Tibial nerve (tissue), 4 donors: ENCODE measurements at regions not wholly inside any gene's neighbourhood (a gene's known extent, or its start where the extent isn't known, plus 50 kb on each side); places are given as distances from the start of the nearest gene placed in this dataset.

ENCODE experiments used
- DNase-seq, 2 donors: peaks; one replicate each; pipeline ENCODE4 v3.0.0-alpha.2; 2019; ENCODE audit warnings: low spot score in 2 of 2
- H3K27ac ChIP-seq, 4 donors: fragments of 200-600 bp; sonication (generic) in 3 of 4; one replicate each; pipeline ENCODE4 v1.5.1; 2017 to 2019; ENCODE audit warnings: mild to moderate bottlenecking in 1 of 4
- H3K27me3 ChIP-seq, 2 donors: fragments of 200-600 bp; sonication (generic) in 1 of 2; one replicate each; pipeline versions ENCODE4 v1.5.1 to v1.6.0; 2017 to 2019
- H3K36me3 ChIP-seq, 3 donors: fragments of 200-600 bp; sonication (generic); one replicate each; pipeline ENCODE4 v1.5.1; 2018 to 2019
- H3K4me1 ChIP-seq, 4 donors: fragments of 200-600 bp; sonication (generic) in 3 of 4; one replicate each; pipeline ENCODE4 v1.5.1; 2017 to 2019
- H3K4me3 ChIP-seq, 4 donors: fragments of 200-600 bp; sonication (generic) in 3 of 4; one replicate each; pipeline ENCODE4 v1.5.1; 2017 to 2019; ENCODE audit warnings: mild to moderate bottlenecking in 1 of 4, moderate library complexity in 1 of 4
- H3K9me3 ChIP-seq, 4 donors: fragments of 200-600 bp; sonication (generic) in 3 of 4; one replicate each; pipeline ENCODE4 v1.5.1; 2017 to 2019
- EP300 ChIP-seq, 2 donors: sonication (generic); formaldehyde crosslinking; IDR thresholded peaks; one replicate each; pipeline ENCODE4 v1.6.1; 2017; ENCODE audit warnings: antibody characterized with exemption in 2 of 2, mild to moderate bottlenecking in 1 of 2
- POLR2A ChIP-seq, 2 donors: fragments of 450-650 bp; IDR thresholded peaks; one replicate each; pipeline ENCODE4 v1.6.1; 2017; ENCODE audit warnings: antibody characterized with exemption in 2 of 2, mild to moderate bottlenecking in 2 of 2, moderate library complexity in 2 of 2
- WGBS, 2 donors: methylation state at CpG; one replicate each; pipeline ENCODE4 v1.1.5; 2018; 5-methylcytosine and 5-hydroxymethylcytosine counted together
- TF ChIP-seq, protein P1 (sequence below), 5 experiments: fragments of 200-600 bp in 3 of 5; fragments of 450-650 bp in 2 of 5; sonication (generic) in 3 of 5; IDR thresholded peaks; one replicate each; pipeline ENCODE4 v1.5.1; 2016 to 2019; ENCODE audit warnings: antibody characterized with exemption in 5 of 5, mild to moderate bottlenecking in 3 of 5, moderate library complexity in 2 of 5

DNA sequence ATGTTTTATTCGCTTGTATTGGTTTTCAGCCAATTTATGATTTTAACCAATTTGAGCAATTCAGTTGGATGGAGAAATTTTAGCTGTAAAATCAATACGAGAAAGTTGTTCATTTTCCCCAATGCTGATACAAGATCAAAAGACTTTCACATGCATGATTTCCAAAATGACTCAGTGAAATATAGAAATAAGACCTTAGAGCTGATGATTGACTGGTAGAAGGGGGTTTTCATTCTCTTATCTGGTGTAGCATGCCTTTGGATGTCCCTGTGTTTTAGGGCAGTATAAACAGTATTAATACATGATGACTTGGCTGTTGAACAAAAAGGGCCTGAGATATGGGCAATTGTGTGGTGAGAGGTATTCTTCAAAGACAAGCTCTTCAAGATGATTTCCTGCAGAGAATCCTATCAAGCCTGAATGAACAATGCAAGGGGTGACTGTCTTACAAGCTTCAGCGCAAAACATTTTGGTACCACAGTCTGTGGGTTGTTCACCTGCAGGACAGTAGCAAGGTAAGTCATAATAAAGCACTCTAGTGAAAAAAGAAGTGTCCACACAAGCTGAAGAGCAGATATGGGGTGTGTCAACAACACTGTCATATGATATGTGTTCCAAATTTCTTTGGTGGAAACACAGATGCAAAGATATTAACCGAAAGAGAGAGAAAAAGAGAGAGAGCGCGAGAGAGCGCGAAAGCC is 156.2 kb downstream of the TNFSF18 start:
- Histone ChIP-seq H3K4me3 (no peak overlapping the region), H3K4me1 (peaks cover 0 to 18% (median 4%) of the 10 kb centered on the region in 4 donors), H3K27me3 (no peaks in the 10 kb centered on the region), H3K36me3 (no peaks in the 10 kb centered on the region), H3K9me3 (no peaks in the 10 kb centered on the region), H3K27ac (peak overlapping the region in 2 of 4 donors; percentile 8 to 29)
- TF ChIP-seq POLR2A (IDR thresholded peaks at IDR 0.05), result no peak
- TF ChIP-seq EP300 (IDR thresholded peaks at IDR 0.05), result no peak
- TF ChIP-seq, protein P1, sequence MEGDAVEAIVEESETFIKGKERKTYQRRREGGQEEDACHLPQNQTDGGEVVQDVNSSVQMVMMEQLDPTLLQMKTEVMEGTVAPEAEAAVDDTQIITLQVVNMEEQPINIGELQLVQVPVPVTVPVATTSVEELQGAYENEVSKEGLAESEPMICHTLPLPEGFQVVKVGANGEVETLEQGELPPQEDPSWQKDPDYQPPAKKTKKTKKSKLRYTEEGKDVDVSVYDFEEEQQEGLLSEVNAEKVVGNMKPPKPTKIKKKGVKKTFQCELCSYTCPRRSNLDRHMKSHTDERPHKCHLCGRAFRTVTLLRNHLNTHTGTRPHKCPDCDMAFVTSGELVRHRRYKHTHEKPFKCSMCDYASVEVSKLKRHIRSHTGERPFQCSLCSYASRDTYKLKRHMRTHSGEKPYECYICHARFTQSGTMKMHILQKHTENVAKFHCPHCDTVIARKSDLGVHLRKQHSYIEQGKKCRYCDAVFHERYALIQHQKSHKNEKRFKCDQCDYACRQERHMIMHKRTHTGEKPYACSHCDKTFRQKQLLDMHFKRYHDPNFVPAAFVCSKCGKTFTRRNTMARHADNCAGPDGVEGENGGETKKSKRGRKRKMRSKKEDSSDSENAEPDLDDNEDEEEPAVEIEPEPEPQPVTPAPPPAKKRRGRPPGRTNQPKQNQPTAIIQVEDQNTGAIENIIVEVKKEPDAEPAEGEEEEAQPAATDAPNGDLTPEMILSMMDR (IDR thresholded peaks at IDR 0.05), result no peak
- WGBS, 2 donors, result 66 to 78% methylated on average over 8 of the region's 8 CpGs
- no peak for DNase-seq

DNA sequence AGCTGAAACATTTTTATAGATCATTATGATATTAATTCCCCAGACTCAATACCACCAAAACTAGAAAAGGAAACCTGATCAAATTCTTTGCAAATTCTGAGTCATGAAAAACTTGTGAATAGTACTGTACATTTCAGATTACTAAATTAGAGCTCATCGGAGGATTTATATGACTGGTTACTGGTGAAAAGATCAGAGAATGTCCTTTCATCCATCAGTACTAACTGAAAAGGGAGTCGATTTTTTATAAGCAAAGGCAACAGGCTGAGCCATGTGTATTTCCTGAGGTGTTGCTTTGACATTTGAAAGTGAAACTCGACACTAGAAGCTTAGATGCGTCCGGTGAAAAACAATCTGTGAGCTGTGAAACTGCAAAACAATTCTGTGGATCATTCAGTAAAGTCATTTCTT is 155.7 kb downstream of the TNFSF18 start:
- no peak overlapping the region for H3K4me3 ChIP-seq
- DNase-seq, result no peak
- TF ChIP-seq POLR2A (IDR thresholded peaks at IDR 0.05), result no peak
- TF ChIP-seq, protein P1 (IDR thresholded peaks at IDR 0.05), result no peak
- TF ChIP-seq EP300 (IDR thresholded peaks at IDR 0.05), result no peak
- H3K36me3 ChIP-seq, result no peaks in the 10 kb centered on the region
- H3K4me1 ChIP-seq, result peaks cover 0 to 18% (median 4%) of the 10 kb centered on the region in 4 donors
- H3K27ac ChIP-seq, result peak overlapping the region in 2 of 4 donors; percentile 8 to 29
- WGBS, 2 donors, result 29 to 34% methylated on average over 5 of the region's 5 CpGs
- H3K27me3 ChIP-seq, result no peaks in the 10 kb centered on the region
- no peaks in the 10 kb centered on the region for H3K9me3 ChIP-seq

DNA sequence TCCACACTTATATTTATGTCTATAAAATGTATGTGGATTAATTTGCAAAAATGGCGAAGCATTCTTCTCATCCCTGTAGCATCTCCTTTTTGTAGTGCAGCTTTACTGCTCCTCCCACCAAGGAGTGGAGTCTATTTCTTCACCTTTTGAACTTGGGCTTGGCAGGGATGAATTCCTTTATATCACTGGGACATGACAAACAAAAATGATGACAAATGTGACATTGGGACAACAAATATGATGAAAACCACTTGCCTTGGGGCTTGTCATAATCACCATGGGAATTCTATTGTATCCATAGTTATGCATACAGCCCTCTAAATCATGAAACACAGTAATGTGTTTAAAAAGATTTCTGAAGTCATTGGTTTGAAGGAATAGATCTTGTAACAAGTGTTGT is 155.0 kb downstream of the TNFSF18 start:
- Histone ChIP-seq H3K27me3 (no peaks in the 10 kb centered on the region), H3K27ac (no peak overlapping the region)

DNA sequence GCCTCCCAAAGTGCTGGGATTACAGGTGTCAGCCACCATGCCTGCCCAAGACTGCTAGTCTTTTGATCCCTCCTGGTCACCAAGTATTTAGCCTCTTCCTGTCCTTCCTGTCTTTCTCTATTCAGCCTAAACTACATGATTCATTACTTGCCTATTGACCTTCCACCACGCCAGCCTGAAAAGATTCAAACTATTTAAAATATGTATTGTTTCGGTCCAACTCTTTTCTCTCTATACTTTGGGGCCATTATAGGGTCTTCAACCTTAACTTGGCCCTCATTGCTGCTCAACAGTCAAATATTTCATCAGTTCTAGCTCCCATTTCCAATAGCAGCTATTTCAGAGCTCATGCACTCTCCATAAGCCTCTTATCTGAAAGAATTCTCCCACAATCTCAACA is 153.0 kb downstream of the TNFSF18 start:
- H3K4me1 ChIP-seq, result peaks cover 0 to 18% (median 4%) of the 10 kb centered on the region in 4 donors
- no peaks in the 10 kb centered on the region for H3K36me3 ChIP-seq
- no peaks in the 10 kb centered on the region for H3K9me3 ChIP-seq
- no peaks in the 10 kb centered on the region for H3K27me3 ChIP-seq
- TF ChIP-seq POLR2A (IDR thresholded peaks at IDR 0.05) (no peak), EP300 (IDR thresholded peaks at IDR 0.05) (no peak)
- TF ChIP-seq, protein P1 (IDR thresholded peaks at IDR 0.05), result no peak
- no peak for DNase-seq
- no peak overlapping the region for H3K27ac ChIP-seq
- WGBS, 2 donors, result 38 to 43% methylated on average over 2 of the region's 2 CpGs
- H3K4me3 ChIP-seq, result no peak overlapping the region

More for the DNA sequence above, 155.0 kb downstream of the TNFSF18 start:
- Histone ChIP-seq H3K4me1 (peaks cover 0 to 18% (median 4%) of the 10 kb centered on the region in 4 donors), H3K36me3 (no peaks in the 10 kb centered on the region), H3K9me3 (no peaks in the 10 kb centered on the region), H3K4me3 (no peak overlapping the region)
- DNase-seq, result no peak
- 90 to 92% methylated on average over 1 of the region's 1 CpG for WGBS, 2 donors
- TF ChIP-seq EP300 (IDR thresholded peaks at IDR 0.05), result no peak
- no peak for TF ChIP-seq POLR2A (IDR thresholded peaks at IDR 0.05)
- TF ChIP-seq, protein P1 (IDR thresholded peaks at IDR 0.05), result no peak

DNA sequence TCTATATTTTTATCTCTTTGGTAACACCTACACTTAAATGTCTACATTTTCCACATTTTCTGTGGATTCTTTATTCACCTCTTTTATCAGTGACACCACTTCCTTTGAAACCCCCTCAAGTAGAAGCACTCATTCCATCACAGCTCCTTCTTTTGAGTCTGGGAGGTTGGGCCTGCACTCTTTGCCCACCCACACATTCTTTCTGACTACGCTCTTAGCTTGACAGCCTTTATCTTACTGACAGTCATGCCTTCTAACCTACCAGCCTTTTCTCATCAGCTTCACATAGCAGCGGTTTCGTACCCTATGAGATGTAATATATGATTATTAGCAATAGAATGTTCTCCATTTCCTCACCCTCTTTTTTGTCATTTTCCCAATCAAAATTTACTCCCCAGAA is 151.9 kb downstream of the TNFSF18 start:
- Histone ChIP-seq H3K27ac (no peak overlapping the region), H3K36me3 (no peaks in the 10 kb centered on the region), H3K4me1 (peaks cover 0 to 13% (median 4%) of the 10 kb centered on the region in 4 donors), H3K4me3 (no peak overlapping the region), H3K27me3 (no peaks in the 10 kb centered on the region), H3K9me3 (no peaks in the 10 kb centered on the region)
- 87% methylated on average over 3 of the region's 3 CpGs for WGBS, 2 donors
- DNase-seq, result no peak
- TF ChIP-seq EP300 (IDR thresholded peaks at IDR 0.05), result no peak
- TF ChIP-seq POLR2A (IDR thresholded peaks at IDR 0.05), result no peak
- TF ChIP-seq, protein P1 (IDR thresholded peaks at IDR 0.05), result no peak
